ENCODE measurements at regions not wholly inside any gene's neighbourhood (a gene's known extent, or its start where the extent isn't known, plus 50 kb on each side); places are given as distances from the start of the nearest gene placed in this dataset.

GRCh38 chr11:19536131-19536530 is 176.5 kb upstream of the NAV2 start:
- TF ChIP-seq BRD4 (IDR thresholded peaks at IDR 0.05) (no peak), CTCF (IDR thresholded peaks at IDR 0.05 in 2 of 3, conservative IDR thresholded peaks at IDR 0.05 in 1 of 3; ENCODE audit: insufficient read depth in 2 of 3, low read depth in 1 of 3, low read length in 3 of 3) (no peak), CEBPB (tag; IDR thresholded peaks at IDR 0.05) (no peak), ZNF274 (IDR thresholded peaks at IDR 0.05; ENCODE audit: borderline replicate concordance, low read depth, low read length) (no peak), PKNOX1 (IDR thresholded peaks at IDR 0.05) (no peak), TEAD4 (IDR thresholded peaks at IDR 0.05; ENCODE audit: low read length) (no peak), TEAD4 (CRISPR knock-in tag; IDR thresholded peaks at IDR 0.05; ENCODE audit: borderline replicate concordance) (no peak)
